ENCODE measurements at regions not wholly inside any gene's neighbourhood (a gene's known extent, or its start where the extent isn't known, plus 50 kb on each side); places are given as distances from the start of the nearest gene placed in this dataset.

DNA sequence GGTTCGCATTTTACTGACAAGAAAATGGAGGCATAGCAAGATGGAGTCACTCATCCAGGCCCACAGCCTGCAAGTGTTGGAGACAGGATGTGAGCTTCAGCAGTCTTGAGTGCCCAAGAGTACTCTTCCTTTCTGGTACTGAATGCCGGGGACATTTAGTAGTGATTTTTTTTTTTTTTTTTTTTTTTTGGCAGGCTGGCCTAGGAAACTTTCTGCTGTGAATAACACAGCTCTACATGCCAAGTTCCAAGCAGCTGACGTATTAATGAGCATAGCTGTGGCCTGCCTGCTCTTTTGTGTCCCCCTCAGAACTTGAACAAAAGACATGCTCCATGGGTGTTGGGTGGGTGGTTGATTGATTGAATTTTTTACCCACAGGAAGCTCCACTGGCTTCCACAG lies 195.5 kb upstream of the CADM1 start:
- TF ChIP-seq CTCF (IDR thresholded peaks at IDR 0.05) (no peak), POLR2AphosphoS5 (IDR thresholded peaks at IDR 0.05) (peak in 3 of 4 donors; percentile 56 to 62 (median 59)), POLR2A (IDR thresholded peaks at IDR 0.05) (no peak), EP300 (IDR thresholded peaks at IDR 0.05) (peak in 2 of 4 donors; percentile 41 to 51)
